Inferior parietal cortex (tissue), 1 donor: ENCODE measurements at regions not wholly inside any gene's neighbourhood (a gene's known extent, or its start where the extent isn't known, plus 50 kb on each side); places are given as distances from the start of the nearest gene placed in this dataset.

Source experiments
- DNase-seq: peaks from one replicate; pipeline ENCODE4 v3.0.0-alpha.2; 2016; ENCODE audit errors: extremely low spot score

DNA sequence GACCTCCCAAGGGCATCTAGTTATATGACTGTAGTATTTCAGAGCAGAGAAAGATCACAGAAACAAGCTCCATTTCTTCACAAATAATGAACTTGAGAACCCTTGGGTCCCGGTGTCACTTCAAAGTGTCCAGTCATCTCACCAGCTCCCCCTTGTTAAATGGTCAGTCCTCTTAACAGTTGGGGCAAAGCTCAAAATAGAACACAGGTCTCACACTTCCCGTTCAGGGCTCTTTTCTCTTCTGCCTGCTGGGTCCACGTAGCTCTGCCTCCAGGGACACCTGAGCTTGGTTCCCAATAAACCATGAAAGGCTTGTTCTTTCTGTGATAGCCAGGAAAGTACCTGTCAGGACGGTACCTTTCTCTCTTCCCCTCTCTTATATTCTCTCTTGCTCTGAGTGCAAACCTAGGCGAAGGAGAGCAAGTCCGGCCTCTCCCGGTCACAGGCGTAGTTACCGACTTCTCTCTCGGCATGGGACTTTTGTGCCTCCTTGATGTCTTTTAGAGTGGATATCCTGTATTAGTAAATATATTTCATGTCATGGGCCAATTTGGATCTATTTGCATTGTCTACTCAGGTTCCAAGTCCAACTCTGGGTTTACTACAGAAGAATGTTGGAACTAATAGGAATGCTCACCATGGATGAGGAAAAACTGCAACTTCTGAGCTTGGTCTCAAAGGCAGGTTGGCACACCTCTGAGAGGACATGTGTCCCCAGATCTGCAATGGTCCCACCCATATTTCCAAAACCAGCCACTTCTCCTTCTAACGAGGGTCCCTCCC is 118.8 kb upstream of the PARP11 start:
- DNase-seq = no peak

DNA sequence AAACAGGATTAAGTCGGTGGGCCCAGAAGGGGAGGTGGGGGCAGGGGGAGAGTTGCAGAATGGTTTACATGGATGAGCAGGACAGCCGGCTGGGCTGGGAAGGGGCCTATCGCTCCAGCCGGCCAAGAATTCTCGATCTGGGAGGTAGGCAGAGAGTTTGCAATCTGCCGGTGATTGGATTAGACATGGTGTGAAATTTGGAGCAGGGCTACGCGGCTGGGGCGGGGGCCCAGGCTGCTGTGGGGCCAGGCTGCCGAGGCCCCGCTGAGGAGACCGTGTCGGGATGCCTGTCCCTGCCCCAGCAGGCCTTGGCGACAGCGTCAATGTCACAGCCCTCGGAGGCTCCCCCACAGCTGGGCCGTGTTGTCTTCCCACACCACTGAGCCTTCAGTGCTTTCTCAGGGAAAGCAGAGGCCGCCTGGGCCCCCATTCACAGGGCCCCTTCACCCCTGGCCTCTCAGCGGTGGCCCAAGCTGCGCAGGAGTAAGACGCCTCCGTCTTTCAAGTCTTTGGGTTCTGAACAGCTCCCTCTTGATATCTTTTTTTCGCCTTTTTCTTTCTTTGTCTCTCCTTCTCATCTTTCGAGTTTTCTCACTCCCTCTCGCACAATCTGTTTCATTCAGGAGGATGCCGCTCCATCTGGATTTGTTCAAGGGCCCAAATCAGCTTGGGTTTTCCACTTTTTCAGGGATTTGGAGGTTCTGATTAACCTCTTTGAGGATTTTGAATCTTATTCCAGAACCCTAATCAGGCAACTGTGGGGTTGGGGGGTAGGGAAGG is 117.5 kb upstream of the PARP11 start:
- peak; percentile 11 for DNase-seq

DNA sequence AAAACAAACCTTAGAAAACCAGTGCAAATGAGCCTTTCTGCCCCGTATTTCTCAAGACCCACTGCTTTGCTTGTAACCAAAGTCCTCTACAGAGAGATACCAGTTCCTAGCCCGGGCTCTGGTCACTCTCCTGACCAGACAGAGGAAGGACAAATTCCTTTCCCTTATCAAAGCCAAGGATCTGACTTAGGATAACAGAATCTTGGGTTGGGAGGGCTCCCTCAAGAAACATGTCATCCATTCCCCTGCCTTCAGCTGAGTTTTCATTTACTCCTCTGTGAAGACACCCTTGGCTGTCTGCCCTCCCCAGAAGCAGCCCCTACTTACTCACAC is 116.0 kb upstream of the PARP11 start:
- DNase-seq = no peak

DNA sequence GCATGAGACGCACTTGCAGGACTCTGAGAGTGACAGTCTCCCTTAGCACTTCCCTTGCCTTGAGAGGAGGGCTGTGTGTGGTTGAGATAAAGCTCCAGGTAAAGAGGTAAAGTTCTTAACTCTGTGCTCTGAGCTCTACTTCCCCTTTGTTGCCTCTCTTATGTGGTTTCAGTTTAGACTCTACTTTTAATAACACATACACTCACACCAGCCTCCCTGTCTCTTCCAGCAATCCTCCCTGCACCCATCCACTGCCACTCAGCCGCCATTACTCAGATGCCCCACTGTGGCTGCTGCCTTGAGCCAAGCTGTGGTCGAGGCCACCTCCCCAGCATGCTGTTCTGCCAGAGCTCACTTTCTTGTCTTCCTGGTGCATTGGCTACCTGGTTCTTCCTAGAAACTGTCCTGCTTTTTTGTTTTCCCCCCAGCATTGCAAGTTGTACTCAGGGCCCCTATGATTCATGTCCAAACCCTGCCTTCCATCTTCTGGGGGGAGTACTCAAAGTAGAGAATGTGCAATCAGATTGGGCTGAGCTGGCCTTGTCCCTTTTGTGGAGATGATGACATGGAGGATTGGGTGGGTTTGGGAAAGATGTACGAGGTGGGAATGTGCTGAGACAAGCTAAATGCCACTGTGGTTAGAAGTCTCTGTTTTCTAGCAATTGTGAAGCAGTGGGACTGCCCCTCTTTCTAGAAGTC is 115.5 kb upstream of the PARP11 start:
- DNase-seq = no peak

DNA sequence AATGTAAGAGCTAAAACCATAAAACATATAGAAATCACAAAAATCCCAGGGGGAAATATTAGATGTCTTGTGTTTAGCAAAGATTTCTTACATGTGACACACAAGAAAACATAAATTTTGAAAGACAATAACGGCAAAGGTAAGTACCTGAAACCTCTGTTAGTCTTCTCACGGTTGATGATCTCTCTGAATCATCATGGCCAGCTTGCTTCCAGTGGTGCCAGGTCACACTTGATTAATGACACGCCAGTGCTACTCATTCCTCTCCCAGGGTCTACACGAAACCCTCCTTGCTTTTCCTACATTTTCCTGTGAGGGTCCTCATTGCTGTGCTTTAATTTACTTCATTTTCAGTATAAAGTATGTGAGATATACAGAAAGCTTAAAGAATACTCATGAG is 114.4 kb upstream of the PARP11 start:
- no peak for DNase-seq

DNA sequence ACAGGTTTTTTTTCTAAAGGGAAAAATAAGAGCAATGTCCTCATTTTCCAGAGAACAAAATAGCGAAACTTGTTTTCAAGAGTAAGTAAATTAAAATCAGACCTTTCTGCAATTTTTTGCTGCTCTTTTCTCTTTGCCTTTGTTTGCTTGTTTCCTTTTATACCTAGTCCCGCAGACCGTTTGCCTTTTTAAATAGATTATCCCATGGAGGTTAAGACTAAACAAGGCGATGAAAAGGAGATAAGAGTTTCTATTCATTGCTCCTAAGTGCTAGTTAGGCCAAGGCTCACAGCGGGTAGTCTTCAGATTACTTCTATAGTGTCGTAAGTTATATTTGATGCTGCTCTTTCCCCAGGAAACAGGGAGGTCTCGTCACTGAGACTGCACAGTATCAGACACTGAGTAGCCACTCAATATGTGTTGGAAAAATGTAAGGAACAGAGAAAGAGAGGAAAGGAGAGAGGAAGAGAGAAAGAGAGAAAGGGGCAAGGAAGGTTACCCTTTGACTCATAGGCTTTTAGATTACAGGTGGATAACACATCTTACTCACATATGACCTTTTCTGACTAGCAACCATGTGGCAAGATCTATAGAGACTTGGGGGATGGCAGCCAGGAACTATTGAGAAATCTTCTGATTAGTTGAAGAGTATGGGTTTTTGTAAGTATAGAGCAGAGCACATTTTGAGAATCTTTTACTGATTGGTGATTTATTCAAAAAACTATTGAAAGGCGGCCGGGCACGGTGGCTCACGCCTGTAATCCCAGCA is 107.5 kb upstream of the PARP11 start:
- no peak for DNase-seq

DNA sequence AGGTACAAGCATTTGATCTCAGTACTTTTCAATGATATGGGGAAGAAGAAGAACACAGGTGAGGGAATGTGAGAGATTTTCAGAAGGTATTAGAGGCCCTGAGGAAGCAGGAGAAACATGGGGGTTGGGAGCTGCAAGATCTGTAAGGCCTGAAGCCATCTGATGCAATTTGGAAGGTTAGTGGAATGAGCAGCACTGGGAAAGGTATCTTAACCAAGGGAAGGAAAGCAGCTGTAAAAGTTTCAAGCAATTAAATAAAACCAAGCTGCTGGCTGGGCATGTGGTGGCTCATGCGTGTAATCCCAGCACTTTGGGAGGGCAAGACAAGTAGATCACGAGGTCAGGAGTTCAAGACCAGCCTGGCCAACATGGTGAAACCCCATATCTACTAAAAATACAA is 104.4 kb upstream of the PARP11 start:
- DNase-seq = no peak

DNA sequence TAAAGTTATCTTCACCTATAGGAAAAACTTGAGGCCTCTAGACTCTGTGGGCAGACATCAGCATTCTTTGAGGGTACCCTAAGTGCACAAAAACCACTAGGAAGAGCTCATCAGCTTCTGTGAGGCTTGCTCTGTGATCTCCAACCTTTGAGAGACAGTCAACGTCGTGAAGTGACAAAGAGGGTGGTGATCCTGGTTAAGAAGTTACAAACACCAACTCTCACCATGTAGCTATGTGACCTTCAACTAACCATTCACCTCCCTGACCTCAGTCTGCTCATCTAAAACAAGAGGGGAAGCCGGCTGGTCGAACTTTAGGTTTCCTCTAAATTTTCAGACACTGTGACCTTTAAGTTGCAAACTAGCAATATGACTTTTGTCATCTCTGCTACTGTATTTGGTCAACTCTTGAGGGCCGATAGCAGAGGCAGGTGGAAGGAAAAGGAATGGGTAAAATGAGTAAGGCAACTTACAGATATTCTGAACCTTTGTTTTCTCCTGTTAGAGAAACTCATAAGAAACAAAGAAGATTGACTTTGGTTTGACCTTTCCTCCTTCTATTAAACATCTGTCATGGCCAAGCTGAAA is 103.2 kb upstream of the PARP11 start:
- no peak for DNase-seq

DNA sequence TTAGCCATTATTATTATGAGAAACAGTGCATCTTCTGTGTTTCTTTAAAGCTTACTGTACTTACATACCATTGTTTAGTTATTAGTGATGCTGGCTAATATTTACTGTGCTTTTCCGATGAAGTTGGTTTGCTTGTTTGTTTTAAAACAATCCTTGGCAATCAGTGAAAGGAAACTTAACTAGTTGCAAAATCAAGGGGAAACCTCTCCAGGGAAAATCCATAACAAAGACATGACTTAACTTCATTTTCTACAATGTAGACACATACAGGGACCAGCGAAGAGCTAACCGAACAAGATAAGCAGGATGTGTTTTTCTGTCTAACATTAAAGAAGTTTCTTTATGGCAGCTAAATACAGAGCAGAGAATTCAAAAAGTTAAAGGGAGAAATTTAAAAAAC is 102.5 kb upstream of the PARP11 start:
- DNase-seq = no peak

DNA sequence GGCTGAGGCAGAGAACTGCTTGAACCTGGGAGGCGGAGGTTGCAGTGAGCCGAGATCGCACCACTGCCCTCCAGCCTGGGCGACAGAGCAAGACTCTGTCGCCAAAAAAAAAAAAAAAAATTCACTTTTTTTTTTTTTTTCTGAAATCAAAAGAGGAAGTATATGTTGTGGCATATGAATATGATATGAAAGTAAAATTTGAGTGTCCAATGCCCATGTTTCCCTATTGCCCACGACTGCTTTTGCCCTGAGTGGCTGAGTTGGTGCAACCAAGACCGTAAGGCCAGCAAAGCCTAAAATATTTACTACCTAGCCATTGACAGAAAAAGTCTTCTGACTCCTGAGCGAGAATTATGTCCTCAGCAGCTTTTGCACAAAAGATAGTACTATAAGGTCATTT is 101.7 kb upstream of the PARP11 start:
- no peak for DNase-seq

DNA sequence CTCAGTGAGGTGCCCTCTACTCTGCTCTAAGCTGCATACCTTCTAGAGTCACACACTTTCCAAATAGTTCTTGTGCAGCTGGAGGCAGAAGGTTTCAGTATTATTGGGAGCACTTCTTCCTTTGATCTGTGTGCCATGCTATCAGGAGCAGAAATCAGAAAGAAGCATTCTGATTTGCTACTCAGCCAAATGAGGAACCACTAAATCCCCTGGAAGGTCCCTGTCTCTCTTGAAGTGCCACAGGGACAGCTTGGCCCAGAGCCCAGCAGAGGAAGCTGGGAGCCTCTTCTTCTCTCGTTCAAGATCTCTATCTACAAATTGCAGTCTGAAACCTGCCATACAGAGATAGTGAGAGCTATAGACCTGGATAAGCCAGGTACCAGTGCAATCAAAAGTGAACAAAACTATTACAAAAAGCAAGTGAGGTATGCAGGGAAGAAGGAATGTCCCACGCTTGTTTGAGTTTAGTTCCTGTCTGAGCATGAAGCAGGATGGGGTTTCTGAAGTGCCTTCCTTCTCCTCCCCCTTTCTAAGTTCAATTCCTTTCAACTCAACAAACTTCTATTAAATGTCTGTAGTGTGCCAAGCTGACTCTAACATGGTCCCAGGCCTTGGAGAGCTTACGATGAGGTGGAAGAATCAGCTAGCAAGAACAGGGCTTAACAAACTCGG is 100.9 kb upstream of the PARP11 start:
- no peak for DNase-seq

DNA sequence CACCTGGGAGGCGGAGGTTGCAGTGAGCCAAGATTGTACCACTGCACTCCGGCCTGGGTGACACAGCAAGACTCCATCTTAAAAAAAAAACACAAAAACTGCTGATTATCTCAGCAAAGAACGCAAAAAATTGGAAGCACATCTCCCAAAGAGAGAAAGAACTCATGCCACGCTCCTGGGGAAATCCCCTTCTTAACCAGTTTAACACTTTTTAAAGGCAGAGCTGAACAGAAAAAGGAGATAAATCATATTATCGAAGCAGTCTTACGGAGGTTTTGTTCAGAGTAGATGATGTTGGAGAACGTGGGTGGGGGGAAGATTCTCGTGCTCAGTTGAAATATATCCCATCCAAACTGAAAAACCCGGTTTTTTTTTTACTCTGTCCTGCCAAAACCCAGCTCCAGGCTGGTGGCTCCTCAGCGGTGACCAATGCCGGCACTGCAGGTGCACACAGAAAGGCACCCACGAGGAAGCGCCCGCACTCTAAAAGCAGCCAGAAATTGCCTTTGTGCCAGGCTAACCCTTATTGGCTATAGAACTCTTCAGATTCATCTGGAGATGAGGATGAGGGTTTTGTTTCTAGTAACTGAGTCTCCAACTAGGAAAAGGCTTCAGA is 100.2 kb upstream of the PARP11 start:
- DNase-seq = no peak

DNA sequence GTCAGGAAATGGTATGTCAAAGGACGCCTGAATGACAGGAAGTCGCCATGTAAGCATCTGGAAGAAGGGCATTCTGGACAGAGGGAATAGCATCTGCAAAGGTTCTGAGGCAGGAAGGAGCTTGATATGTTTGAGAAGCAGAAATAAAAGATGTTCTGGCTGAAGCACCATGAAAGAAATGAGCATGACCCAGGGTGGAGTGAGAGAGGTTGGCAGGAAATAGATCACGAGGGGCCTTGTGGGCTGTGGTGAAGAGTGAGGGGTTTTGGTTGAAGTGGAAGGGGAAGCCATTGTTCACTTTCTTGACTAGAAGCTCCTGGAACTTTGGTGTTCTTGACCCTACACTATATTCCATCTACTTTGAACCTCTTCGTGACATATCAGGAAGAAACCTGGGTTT is 99.4 kb upstream of the PARP11 start:
- no peak for DNase-seq

DNA sequence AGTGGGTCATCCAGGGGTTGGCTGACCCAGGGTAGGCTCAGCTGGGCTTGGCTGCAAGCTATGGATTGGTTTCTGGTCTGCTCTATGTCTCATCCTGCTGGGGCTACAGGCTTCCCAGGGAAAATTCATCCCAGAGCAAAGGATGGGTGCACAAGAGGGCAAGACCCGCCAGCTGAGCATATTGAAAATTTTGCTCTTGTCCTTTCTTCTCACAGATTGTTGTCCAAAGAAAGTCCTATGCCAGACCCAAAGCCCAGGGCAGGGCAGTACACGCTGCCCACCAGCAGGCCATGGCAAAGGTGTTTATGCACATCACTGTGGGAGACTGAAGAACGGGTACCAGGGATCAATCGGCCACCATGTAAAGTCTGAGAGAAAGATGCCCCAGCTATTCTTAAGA is 95.3 kb upstream of the PARP11 start:
- DNase-seq = no peak

DNA sequence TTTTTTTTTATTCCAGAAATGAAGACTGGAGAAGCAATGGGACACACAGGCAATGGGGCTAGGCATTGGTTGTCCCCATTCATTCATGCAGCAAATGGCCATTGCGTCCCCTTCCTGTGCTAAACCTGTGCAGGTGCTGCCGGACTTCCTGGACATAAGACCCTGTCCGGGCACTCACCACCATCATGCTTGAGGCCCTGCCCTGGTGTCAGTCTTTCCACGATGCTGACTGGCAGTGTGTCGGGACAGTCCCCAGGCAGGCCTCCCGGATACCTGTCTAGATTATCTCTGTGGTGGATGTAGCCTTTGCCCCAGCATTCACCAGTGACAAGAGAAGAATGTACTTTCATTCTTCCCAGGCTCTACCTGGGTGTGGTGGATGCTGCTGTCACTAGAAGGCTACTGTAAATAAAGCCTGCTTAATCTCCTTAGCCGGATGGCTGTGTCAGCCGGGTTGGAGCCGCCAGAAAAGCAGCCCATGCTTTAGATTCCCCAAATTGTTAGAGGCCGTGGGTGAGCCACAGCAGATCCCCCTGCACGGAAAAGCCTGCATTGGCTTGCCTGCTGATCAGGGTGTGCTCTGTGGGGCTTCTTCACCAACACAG is 94.5 kb upstream of the PARP11 start:
- DNase-seq = no peak

DNA sequence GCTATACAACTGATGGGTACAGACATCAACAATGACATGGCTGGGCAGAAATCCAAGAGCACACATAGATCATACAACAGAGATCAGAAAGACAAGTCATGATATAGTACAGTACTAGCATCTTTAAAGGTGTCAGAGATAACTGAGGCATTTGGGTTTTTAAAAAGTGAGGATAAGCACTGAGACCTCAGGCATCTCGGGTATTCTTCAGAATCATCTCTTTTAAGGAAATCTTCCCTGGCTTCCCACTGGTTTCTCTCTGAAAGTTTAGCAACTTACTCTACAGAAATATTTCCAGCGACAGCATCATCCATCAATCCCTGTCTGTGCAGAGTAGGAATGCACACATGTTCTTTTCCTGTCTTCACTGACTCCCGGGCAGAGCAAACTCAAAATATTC is 93.2 kb upstream of the PARP11 start:
- no peak for DNase-seq

DNA sequence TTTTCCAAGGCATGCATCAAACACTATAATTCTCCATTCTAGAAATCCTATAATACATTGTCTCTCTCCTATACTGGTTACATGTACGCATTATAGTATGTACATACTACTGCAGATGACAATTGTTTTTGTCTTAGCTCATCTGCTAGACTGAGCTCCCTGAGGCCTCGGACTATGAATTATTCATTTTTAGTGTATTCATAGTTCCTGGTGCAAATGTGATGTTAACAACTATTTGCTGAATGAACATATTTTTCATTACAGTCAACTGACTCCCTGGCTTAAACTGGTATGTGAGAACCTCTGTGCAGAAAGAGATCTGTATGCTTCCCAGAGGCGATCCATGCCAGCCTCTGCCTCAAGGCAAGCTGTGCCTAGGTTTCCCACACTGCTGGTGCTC is 91.8 kb upstream of the PARP11 start:
- DNase-seq = no peak

DNA sequence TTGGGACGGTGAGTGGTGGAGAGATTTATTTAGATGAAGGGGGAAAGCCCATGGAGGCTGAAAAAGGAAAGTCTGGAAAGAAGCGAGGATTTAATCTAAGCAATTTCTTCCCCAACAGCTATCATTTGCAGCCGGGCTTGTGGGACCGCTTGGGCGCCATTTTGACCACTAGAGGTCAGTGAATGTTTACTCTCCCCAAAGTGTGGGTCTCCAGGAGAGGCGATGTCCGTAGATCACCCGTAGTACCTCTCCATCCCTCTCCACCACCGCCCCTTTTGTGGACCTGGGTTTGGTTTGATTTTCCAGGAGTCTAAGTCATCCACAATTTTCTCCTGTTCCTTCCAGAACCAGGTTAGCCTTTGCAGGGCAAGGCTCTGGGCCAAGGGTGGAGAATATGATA is 91.2 kb upstream of the PARP11 start:
- no peak for DNase-seq

DNA sequence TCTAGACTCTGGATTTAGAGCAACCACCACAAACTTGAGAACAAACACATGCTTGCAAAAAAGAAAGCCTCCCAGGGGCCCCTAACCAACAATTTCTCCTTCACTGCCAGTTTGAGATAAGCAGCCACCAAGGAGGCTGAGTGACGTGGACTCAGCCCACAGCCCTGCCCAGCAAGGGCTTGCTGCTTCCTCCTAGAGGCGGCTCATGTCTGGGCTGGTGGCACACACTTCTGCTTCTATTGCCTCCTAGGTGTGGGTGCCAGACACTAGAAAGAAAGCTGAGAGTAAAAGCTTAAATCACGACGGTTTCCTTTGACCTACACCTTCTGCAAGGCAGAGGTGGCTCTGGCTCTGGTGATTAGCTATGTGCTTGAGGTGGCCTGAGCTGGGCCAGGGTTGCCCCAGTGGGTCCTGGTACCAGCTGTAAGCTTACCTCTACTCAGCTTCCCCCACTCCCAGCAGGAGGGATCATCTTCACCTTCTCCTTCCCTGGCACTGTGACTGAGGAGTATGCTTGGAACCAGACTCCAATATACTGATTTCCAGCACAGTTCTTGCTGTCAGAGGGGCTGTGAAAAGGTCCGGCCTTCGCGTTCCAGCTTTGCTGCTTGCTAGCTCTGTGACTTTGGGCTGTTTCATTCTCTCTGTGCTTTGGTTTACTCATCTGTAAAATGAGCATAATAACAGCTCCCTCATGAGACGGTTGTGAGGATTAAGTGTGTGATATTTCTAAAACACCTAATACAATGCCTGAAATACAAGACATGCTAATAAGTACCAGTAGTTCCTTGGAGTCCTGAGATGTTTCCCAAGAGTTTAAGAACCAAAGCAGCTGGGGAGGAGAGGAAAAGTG is 89.7 kb upstream of the PARP11 start:
- DNase-seq = no peak
